ENCODE measurements at regions not wholly inside any gene's neighbourhood (a gene's known extent, or its start where the extent isn't known, plus 50 kb on each side); places are given as distances from the start of the nearest gene placed in this dataset.
"Not testable (repeated sequence)": the region's sequence is repeated elsewhere in the genome, so short reads cannot be mapped to it uniquely, and the experiment has no call there.

DNA sequence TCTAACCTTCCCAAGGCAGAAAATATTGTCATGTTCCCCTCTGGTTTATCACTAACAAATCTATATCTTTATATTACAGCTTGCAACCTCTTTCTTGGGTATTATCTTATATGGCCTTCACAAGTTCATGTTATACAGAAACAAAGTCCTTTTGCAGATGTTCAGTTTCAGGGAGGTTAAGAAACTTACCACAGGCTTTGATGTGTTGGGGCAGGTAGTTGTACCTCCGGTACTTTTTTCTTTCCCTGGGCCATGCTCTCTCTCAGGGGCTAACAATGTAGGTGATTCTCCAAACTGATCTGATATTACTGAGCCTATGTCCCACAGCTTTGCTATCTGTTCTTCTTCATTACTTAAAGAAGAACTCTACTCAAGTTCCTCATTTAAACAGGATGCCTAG is 548.9 kb upstream of the SYT4 start:
- no peak for FAIRE-seq

DNA sequence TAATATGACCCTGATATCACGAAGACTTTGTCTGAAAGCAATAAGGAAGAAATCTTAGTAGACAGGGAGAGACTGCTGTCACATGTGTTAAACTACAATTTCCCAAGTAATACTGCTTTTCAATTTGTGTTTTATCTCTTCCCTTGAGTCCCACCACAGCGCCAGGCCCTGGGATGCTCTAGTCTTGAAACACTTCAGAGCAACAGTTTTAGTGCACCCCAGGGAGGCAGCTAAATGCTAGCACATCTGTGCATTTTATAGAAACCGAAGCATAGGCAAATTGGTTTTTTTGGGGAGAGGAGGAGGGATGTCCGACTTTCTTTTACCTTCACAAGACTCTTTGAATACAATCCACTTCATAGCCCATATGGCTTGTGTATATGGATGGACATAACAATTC is 550.0 kb upstream of the SYT4 start:
- FAIRE-seq, result no peak

DNA sequence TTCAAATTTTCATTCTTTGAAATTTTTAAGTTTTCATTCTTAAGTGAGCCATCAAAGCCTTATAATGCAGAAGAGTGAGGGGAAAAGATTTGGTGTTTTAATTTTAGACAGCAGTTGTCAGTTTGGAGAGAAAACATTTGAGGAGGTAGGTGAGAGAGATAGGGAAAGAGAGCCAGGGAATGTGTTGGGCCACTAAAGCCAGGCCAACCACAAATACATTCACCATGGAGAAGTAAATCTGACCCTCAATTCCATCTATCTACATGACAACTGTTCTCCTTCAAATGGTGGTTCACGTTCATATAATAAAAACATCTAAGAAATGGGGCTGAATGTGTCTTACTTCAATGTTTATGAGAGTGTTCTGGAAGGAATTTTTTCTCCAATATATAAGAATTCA is 553.0 kb upstream of the SYT4 start:
- FAIRE-seq, result no peak

DNA sequence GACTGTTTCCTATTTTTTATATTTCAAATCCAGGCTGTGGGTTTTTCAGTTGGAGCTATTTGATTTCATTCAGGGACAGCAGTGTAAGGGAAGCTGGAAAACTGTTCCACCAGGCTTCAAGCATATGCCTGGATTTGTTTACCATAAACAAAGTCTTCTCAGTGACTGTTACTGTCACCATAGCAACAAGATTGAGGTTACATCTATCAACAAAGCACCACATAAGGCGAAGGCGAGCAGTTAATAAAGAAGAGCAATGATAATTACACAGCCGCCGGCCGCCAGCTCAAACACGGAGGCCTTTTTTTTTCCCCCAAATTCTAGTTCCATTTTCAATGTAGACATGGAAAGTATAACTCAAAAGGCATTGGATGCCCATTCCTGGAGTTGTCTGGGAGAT is 553.7 kb upstream of the SYT4 start:
- FAIRE-seq, result no peak

DNA sequence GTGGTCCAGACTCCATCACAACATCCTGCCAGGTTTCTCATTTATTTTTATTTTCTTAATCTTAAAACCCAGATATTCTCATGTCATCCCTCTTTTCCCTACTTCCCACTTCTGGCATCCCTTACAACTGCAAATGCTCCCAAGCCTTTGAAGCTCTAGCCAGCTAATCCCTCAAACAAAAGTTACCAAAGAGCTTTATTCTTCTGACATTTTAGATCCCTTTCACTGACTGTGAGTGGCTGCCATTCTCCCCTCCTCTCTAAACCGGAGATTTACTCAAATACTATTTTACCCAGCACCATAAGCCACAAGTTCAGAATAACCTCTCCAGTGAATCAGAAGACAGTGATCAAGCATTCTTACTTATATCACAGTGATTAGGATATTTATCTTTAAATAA is 569.0 kb upstream of the SYT4 start:
- no peak for FAIRE-seq

DNA sequence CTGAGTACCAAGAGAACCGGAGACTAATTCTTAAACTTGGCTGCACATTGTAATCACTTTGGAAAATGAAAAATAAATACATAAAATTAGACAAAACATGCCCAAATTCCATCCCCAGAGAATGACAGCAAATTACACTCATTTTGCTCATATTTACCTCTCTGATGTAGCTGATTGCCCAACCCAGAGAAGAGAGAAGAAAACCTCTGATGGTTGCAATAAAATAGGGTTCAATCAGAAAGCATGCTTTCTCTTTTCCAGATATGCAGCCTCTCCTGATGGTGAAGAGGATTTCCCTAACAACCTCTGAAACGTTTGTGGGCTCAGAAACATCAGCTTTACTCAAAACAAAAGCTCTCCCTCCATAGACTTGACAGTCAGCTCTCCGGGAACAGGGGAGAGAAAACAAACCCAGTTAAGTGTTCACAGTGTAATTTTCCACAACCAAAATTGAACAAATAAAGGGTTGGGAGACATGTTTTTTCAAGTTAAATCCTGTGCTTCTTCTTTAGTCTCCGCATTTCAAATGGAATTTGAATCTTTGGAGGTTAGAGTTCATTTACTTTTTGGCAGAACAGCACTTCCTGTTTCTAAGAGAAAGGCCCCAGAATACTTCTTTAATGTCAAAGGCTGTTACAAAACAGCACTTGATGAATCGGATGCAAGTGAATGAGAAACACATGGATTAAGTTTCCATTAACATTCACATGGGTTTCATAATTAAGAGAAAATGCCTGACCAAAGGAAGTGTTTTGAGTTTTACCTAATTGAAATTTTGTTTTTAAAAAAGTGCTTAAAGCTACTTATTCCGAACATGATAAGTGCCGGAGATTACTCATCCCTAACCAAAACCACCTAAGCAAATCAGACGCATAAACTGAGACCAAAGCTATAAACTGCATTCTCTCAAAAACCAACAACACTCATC is 570.1 kb upstream of the SYT4 start:
- no peak for FAIRE-seq

DNA sequence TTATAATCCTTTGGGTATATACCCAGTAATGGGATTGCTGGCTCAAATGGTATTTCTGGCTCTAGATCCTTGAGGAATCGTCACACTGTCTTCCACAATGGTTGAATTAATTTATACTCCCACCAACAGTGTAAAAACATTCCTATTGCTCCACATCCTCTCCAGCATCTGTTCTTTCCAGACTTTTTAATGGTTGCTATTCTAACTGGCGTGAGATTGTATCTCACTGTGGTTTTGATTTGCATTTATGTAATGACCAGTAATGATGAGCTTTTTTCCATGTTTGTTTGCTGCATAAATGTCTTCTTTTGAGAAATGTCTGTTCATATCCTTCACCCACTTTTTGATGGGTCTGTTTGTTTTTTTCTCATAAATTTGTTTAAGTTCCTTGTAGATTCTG is 572.5 kb upstream of the SYT4 start:
- not testable (repeated sequence) for FAIRE-seq

DNA sequence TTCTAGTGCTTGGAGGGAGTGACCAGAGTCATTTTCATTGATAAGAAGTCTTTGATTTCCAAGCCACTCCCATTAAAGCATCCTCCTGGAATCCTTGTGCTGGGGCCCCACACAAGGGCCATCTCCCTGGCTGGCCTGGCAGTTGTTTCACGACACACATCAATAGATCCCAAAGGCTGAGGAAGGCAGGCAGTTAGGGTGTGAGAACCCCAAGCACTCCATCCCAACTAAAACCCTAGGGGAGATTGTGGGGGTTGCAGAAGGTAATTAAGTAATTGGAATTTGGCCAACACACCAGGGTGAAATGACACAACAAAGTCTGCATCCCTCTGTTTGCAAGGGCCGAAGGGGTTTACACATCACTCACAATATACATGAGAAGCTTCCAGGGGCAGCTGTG is 578.1 kb upstream of the SYT4 start:
- no peak for FAIRE-seq

DNA sequence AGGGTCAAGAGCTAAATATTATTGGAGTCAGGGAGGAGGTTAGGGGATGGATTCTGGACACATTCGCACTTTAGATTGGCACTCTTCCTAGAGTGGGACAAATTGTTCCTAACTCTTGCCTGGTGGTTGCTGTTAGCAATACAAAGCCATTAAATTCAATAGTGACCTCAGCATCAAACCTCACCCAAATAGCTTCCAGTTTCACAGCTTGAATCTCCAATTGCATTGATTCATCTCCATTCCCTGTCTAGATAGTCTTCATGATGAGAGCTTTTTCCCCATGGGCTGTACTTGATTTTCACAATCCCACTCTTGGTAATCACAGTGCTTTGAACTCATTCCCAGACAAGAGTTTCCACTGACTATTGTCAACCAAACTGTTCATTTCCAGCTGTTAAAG is 585.9 kb upstream of the SYT4 start:
- FAIRE-seq, result no peak

DNA sequence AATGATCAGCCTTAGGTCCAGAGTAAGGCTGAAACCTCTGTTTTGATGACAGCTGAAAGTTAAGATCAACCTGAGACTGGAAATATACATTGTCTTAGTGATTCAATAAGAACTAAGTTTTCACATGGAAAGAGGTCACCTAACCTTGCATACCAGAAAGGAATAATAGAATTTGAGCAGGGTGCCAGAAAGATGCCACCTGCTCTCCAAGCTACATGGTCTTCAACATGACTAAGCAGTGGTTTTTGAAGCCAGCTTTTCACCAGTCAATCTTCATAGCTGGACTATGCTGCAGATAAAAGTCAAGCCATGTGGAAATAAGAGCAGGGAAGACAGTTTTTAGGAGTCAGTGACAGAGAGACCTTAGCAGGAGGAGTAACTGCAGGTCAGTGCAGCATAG is 589.4 kb upstream of the SYT4 start:
- no peak for FAIRE-seq

DNA sequence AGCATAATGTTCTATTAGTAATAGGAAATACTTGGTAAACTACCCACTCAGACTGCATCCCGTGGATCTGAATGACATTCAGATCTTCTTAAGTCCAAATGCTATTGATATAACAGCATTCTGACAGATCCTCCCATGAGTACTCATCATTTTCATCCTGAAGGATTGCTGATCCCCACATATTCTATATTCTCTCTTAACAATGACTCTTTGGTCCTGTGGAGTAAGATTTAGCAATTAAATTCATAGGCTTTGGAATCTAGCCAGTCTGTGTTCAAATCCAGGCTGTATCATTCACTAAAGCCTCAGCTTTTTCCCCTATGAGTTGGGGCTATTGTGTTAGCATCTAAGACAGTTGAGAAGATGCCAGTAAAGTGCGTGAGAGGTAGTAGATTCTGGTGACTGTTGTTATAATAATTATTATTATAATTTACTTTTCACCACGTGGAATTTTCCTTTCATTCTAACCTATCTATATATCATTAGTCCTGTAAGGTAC is 591.3 kb upstream of the SYT4 start:
- FAIRE-seq, result no peak

DNA sequence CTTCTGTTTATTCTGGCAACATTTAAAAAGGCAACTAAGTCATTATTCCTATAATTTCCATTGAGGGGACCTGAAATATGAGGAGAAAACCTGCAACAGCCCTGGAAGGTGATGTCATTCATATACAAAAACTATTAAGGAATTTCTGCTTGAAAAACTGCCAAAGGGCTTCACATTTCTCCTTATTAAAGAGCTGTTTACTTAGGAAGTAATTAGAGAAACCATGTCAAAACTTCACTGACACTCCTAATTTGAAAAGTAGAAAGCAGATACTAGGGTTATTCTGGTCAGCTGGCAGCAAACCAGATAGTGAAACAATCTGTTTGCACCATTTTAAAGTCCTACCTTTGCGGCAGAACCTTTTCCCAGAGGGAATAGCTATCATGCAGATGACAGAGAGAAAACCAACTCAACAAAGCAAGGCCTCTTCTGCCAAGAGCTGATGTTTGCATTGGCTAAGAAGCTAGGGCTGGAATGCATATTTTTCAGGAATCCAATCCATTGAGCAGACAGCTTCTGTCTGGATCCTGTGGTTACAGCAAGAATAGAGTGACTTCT is 592.2 kb upstream of the SYT4 start:
- no peak for FAIRE-seq

DNA sequence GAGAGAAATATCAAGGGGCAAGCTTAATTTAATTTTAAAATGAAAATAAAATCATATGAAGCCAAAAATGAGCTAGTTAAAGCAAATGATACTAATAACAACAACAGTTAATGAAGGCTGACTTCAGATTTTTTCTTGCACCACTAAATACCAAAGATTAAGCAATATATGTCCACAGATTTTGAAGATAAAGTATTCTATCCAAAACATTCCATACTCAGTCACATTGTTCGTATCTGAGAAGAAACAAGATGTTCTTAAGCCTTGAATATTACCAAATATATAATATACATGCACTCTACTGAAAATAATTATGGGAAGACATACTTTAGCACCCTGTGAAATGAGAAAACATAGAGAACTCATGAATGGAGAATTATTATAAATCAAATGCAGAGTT is 593.3 kb upstream of the SYT4 start:
- no peak for FAIRE-seq

DNA sequence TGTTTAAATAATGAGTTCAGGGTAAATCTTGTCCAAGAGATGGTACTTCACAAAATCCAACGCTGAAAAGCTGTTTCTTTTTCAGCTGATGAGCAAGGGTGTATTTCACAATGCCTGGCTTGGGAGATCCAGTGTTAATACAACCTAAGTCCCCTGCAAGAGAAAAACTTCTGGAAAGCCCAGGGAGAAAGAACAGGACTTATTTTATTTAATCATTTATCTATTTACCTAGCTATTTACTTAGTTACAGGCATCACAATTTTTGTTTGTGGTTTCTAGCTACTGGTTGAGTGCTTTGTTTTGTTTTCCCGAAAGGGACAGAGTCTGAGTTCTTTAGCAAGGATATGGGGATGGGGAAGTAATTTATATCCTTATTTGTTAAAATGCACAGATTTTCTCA is 598.2 kb upstream of the SYT4 start:
- no peak for FAIRE-seq

DNA sequence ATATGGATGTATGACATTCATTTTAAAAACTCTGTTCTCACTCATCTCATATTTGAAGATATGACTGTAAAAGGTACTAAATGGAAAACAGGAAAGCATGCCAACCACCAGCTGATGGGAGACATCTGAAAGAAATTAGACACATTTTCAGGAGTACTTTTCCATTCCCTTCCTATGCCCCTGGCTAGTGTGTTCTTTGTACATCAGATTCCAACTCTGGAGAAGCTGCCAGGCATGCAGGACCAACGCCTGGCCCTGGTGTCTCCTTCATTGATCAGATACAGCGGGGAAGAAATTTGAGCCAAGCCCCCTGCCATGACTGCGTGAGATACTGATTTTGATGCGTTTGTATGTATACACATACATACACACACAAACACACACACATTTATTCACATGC is 599.0 kb upstream of the SYT4 start:
- FAIRE-seq, result no peak

DNA sequence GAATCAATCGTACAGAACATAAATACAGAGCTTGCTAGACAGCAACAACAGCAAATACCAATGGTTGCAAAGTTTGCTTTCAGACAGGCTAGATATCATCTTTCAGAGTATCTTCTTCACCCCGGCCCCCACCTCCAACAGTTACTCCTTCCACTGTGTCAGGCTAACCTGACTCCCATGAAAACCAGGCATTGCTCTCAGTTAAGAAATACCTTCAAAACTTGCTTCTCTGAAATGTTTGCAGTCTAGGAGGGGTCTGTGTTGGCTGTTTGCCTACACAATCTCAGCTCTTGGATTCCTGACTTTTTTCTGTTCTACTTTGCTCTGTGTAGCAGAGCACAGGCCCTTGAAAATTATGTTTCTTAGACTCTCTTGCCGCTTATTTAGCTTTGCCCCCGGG is 599.5 kb upstream of the SYT4 start:
- no peak for FAIRE-seq

DNA sequence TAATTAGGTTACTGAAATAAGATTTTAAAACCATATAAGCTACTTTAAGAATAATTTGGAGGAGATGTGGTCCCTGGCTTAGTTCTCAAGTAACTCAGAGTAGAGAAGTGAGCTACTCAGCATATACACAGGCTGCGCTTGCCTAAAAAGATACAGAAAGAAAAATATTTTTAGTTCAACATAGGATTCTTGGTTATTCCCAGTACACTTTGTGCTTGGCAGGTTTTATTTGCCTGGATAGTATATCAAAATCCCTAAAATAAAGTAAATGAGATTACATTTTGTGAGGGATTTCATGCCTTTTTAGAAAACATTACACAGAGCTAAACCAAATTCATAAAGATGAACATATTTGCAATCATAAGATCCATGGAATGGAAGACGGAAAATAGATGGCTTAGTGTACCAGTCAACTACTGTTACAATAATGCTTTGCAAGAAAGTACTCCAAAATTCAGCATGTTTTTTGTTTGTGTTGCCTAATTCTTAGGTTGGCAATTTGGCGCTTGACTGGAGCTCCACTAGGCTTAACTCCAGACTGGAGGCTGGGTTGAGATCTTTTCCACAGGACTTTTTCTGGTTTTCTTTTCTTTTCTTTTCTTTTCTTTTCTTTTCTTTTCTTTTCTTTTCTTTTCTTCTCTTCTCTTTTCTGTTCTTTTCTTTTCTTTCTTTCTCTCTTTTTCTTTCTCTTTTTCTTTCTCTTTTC is 600.5 kb upstream of the SYT4 start:
- FAIRE-seq, result no peak

DNA sequence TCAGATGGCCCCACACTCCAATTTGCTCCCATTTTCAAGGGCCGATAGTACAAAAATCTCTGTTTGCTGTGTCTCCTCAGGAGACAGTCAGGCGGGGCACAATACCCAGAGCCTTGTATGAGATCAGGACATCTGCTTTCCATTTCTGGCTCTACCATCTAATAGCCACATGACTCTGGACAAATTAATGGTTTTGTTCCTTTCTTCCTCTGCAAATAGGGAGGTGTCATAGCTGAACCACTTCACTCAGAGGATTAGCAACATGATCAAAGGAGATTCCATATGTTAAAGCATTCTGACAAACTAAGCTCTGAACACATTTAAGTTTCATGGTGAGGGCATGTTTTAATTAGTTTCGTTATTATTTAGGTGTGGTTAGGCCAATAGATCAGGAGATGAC is 602.1 kb upstream of the SYT4 start:
- no peak for FAIRE-seq

DNA sequence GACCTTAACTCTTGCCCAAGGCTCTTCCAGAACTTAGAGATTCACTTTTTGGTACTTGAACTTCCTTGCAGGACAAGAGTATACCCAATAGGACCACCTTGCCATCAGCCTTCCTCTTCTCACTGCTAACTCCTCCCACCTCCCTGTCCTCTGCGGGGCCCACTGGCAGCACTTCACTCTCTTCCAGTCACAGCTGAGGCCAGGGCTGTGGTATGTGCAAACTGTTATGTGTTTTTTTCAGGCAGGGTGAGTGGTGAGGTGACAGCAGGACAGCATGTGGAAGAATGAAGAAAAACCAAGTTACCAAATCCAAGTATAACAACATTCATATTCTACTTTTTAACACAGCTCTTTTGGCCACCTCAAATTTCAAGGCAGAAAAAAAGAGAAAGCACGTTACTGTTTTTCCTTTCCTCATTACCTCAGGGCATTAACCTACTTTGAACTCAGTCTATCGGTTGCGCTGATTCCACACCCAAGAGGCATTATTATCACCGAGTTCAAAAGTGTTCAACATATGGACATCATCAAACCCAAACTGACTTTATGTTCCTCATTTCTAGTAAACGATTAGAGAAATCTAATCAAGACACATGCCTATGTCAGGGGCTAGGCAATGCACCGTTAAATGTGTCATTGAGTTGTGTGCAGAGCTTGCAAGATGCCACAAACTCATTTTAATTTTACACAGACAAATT is 605.2 kb upstream of the SYT4 start:
- FAIRE-seq, result no peak

DNA sequence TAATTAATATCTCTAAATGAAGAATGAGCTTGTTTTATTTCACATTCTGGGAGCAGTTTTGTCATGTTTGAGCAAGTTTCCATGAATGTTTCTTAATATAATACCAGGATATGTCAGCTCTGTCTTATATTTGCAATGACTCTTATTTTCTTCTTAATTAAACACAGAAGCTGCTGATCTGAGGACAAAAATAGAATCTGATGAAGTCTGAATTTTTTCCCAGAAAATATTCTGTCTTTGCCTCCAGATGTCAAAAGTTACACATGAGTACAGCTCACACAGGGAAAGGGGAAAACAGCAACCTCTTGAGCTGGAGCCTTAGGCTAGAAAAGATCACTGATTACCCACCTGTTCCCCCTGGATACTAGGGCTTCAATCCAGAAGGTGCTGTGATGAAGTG is 606.6 kb upstream of the SYT4 start:
- FAIRE-seq, result no peak

DNA sequence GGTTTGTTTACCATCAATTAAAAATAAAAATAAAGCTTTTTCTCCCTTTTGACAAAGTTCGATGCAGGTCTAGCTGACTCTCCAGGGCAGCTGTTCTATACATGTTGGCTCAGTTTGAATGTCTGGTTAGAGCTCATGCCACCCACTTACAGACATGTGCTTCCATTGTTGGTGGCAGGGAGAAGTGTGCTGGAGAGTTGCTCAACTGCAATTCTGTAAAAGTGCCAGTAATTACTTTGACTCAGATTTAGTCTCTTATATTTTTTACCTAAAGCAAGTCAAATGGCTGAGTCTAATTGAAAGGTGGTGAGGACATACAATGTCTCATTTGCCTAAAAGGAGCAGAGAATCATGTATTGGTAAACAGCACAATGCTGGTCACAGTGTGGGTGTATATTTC is 609.1 kb upstream of the SYT4 start:
- FAIRE-seq, result no peak

DNA sequence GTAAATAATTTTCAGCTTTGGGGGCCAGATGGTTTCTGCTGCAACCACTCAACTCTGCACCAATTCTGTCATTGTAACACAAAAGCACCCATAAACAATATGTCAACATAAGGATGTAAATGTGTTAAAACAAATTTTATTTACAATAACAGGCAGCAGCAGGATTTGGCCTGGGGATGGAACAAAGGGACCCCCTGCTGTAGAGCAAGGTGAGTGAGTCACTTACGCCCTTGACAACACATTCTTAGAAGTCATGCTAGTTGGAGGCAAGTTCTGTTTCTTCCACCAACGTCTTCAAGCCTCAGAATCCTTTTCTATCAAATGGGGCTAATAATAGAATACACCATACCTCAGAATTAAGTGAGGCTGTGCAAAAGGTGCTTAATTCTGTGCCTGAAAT is 610.2 kb upstream of the SYT4 start:
- FAIRE-seq, result no peak

DNA sequence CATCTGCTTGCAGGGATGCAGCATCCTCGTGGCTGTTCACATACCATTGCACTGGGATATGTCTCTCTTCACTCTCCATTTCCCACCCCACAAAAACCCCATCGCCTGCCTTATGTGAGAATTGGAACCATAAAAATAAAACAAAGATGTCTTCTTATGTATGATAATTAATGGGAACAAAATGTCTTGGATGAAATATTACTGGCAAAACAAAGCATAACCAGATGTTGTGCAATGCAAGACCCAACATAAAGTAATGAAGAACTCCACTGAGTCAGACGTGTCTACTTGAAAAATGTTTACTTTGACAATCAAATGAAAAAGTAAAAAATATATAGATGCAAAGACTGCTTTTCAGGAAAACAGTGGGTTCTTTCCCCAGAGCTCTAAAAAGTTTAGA is 611.3 kb upstream of the SYT4 start:
- no peak for FAIRE-seq
